Sigmoid colon (tissue), 6 donors: ENCODE measurements at regions not wholly inside any gene's neighbourhood (a gene's known extent, or its start where the extent isn't known, plus 50 kb on each side); places are given as distances from the start of the nearest gene placed in this dataset.
"Not testable (repeated sequence)": the region's sequence is repeated elsewhere in the genome, so short reads cannot be mapped to it uniquely, and the experiment has no call there.

Source experiments
- DNase-seq: peaks from one replicate; pipeline ENCODE4 v3.0.0-alpha.2; 2019
- H3K27ac ChIP-seq, 4 donors: fragments of 200-600 bp; sonication (generic); one replicate each; pipeline ENCODE4 v1.5.1; 2016 to 2019; ENCODE audit warnings: mild to moderate bottlenecking in 1 of 4
- H3K27me3 ChIP-seq, 3 donors: fragments of 200-600 bp; sonication (generic); one replicate each; pipeline ENCODE4 v1.5.1; 2019; ENCODE audit warnings: mild to moderate bottlenecking in 1 of 3
- H3K36me3 ChIP-seq, 4 donors: fragments of 200-600 bp; sonication (generic); one replicate each; pipeline ENCODE4 v1.5.1; 2016 to 2019
- H3K4me1 ChIP-seq, 4 donors: fragments of 200-600 bp; sonication (generic); one replicate each; pipeline ENCODE4 v1.5.1; 2017 to 2019
- H3K4me3 ChIP-seq, 4 donors: fragments of 200-600 bp; sonication (generic); one replicate each; pipeline ENCODE4 v1.5.1; 2017 to 2019; ENCODE audit warnings: mild to moderate bottlenecking in 2 of 4, moderate library complexity in 1 of 4
- H3K9me3 ChIP-seq, 4 donors: fragments of 200-600 bp in 3 of 4; sonication (generic) in 3 of 4; one replicate each; pipeline versions ENCODE4 v1.5.1 to v1.6.1; 2013 to 2019
- CTCF ChIP-seq, 4 experiments: fragments of 450-650 bp in 3 of 4; fragments of 200-600 bp in 1 of 4; IDR thresholded peaks; one replicate each; pipeline ENCODE4 v1.5.1; 2016 to 2019; ENCODE audit warnings: antibody characterized with exemption in 4 of 4, mild to moderate bottlenecking in 3 of 4, moderate library complexity in 2 of 4
- EP300 ChIP-seq, 4 donors: sonication (generic); formaldehyde crosslinking; IDR thresholded peaks; one replicate each; pipeline ENCODE4 v1.6.1; 2017; ENCODE audit warnings: antibody characterized with exemption in 4 of 4
- POLR2A ChIP-seq, 2 donors: fragments of 450-650 bp; IDR thresholded peaks; one replicate each; pipeline ENCODE4 v1.6.1; 2016; ENCODE audit warnings: antibody characterized with exemption in 2 of 2, mild to moderate bottlenecking in 2 of 2, moderate library complexity in 2 of 2
- POLR2AphosphoS5 ChIP-seq, 4 donors: sonication (generic); formaldehyde crosslinking; IDR thresholded peaks; one replicate each; pipeline ENCODE4 v1.6.1; 2017; ENCODE audit warnings: antibody characterized with exemption in 4 of 4
- WGBS, 2 donors: extraction: QIAGEN DNeasy Blood & Tissue Kit; methylation state at CpG; one replicate each; pipeline ENCODE4 v1.1.7; 2013; 5-methylcytosine and 5-hydroxymethylcytosine counted together
- intact Hi-C: fragments of 100-400 bp; cut with DNase I; formaldehyde crosslinking; loops from one replicate; pipeline ENCODE4 v1.15.1; 2023
- donor health status: healthy with polysubstance abuse.
- donor health status: healthy.

DNA sequence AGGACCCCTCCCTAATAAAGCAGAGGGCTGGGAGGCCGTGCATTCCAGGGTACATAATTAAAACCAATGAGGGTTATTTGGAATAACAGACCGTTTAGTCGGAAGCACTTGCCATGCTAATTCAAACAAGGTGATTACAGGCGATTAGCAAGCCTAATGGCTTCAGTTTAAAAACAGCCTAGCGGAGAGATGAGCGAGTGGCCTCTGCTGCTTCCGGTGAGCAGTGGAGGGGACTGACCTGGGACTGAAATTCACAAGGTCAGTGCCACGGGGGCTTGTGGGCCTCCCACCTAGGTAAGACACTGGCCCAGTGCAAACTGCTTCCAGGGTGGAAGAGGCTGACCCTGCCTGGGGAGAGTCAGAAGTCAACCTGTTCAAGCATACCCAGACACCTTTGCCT lies 56.8 kb upstream of the ALX4 start:
- Histone ChIP-seq H3K4me1 (no peaks in the 10 kb centered on the region), H3K27ac (no peak overlapping the region), H3K4me3 (no peak overlapping the region), H3K9me3 (no peaks in the 10 kb centered on the region), H3K27me3 (no peaks in the 10 kb centered on the region), H3K36me3 (no peaks in the 10 kb centered on the region)
- WGBS, 2 donors = 56 to 66% methylated on average over 8 of the region's 8 CpGs
- DNase-seq = no peak
- TF ChIP-seq CTCF (IDR thresholded peaks at IDR 0.05) = no peak
- TF ChIP-seq POLR2AphosphoS5 (IDR thresholded peaks at IDR 0.05) = no peak
- no peak for TF ChIP-seq EP300 (IDR thresholded peaks at IDR 0.05)
- TF ChIP-seq POLR2A (IDR thresholded peaks at IDR 0.05) = no peak
- intact Hi-C loops = no loop called here

GRCh38 chr11:44367452-44367851 lies 57.5 kb upstream of the ALX4 start:
- Histone ChIP-seq H3K4me3 (no peak overlapping the region), H3K36me3 (no peaks in the 10 kb centered on the region), H3K27me3 (no peaks in the 10 kb centered on the region), H3K27ac (no peak overlapping the region), H3K4me1 (no peaks in the 10 kb centered on the region), H3K9me3 (no peaks in the 10 kb centered on the region)
- DNase-seq = no peak
- TF ChIP-seq POLR2AphosphoS5 (IDR thresholded peaks at IDR 0.05) (no peak), EP300 (IDR thresholded peaks at IDR 0.05) (no peak), POLR2A (IDR thresholded peaks at IDR 0.05) (no peak), CTCF (IDR thresholded peaks at IDR 0.05) (no peak)
- 84 to 89% methylated on average over 1 of the region's 1 CpG for WGBS, 2 donors
- intact Hi-C loops = no loop called here

- intact Hi-C loops = no loop called here
- no peaks in the 10 kb centered on the region for H3K27me3 ChIP-seq
- H3K4me3 ChIP-seq = no peak overlapping the region
- H3K4me1 ChIP-seq = no peaks in the 10 kb centered on the region
- no peaks in the 10 kb centered on the region for H3K9me3 ChIP-seq
- no peak for DNase-seq
- no peaks in the 10 kb centered on the region for H3K36me3 ChIP-seq
- TF ChIP-seq EP300 (IDR thresholded peaks at IDR 0.05) (no peak), POLR2A (IDR thresholded peaks at IDR 0.05) (no peak), POLR2AphosphoS5 (IDR thresholded peaks at IDR 0.05) (no peak), CTCF (IDR thresholded peaks at IDR 0.05) (no peak)
- WGBS, 2 donors = 58 to 82% methylated on average over 2 of the region's 2 CpGs
- H3K27ac ChIP-seq = no peak overlapping the region
Observed at GRCh38 chr11:44368886-44369285, 58.9 kb upstream of the ALX4 start.

GRCh38 chr11:44371042-44371441 lies 61.1 kb upstream of the ALX4 start:
- DNase-seq, H3K4me3 ChIP-seq, H3K27ac ChIP-seq, H3K36me3 ChIP-seq, intact Hi-C loops, H3K27me3 ChIP-seq, H3K9me3 ChIP-seq, H3K4me1 ChIP-seq: not testable (repeated sequence)
- WGBS, 2 donors = 84 to 88% methylated on average over 1 of the region's 1 CpG

DNA sequence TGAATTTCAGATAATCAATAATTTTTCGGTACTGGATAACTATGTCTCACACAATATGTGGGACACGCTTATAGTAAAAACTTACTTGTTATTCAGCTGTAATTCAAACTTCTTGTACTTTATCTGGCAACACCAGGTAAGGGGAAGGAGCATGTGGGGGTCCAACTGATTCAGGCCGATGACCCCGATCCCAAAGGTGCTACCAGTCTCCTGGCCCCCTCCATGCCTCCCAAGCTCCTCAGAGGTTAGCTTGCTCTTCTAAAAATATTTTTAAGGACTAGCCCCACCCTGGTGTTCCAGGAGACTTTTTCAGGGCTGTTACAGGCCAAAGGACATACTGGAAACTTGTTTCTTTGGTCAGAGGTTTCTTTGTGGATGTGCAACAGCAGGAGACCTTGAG lies 61.8 kb upstream of the ALX4 start:
- H3K9me3 ChIP-seq = no peaks in the 10 kb centered on the region
- no peak overlapping the region for H3K27ac ChIP-seq
- no peak for DNase-seq
- no peak overlapping the region for H3K4me3 ChIP-seq
- no peaks in the 10 kb centered on the region for H3K36me3 ChIP-seq
- intact Hi-C loops = no loop called here
- no peaks in the 10 kb centered on the region for H3K4me1 ChIP-seq
- 95% methylated on average over 4 of the region's 4 CpGs for WGBS, 2 donors
- TF ChIP-seq EP300 (IDR thresholded peaks at IDR 0.05) (no peak), POLR2A (IDR thresholded peaks at IDR 0.05) (no peak), POLR2AphosphoS5 (IDR thresholded peaks at IDR 0.05) (no peak), CTCF (IDR thresholded peaks at IDR 0.05) (no peak)
- no peaks in the 10 kb centered on the region for H3K27me3 ChIP-seq
